Fibroblast of skin of right biceps (primary cell): ENCODE measurements at regions not wholly inside any gene's neighbourhood (a gene's known extent, or its start where the extent isn't known, plus 50 kb on each side); places are given as distances from the start of the nearest gene placed in this dataset.
"Not testable (repeated sequence)": the region's sequence is repeated elsewhere in the genome, so short reads cannot be mapped to it uniquely, and the experiment has no call there.

ENCODE experiments used
- DNase-seq: peaks from one replicate; pipeline ENCODE4 v3.0.0-alpha.2; 2013

DNA sequence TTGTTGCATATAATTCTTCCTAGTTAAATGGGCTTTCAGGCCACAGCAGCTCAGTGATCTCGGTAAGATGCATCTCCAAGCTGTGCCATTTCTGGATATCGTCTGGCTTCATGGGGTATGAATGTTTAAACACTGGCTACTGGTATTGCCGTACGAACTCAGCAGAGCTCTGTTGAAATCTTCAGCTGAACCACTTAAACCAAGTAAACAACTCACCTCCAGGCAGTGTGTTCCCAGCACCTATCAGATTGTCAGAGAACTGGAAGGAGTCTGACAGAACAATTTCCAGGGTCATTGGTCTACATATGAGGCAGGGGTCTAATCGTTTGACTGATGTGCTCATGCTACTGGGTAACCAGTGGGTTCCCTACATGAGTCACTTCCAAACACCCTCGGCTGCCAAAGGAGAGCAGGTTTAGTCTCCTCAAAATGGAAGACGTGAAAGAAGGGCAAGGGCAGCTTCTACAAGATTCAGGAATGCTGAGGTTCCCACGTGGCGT, 93.2 kb upstream of the BMAL1 start:
- no peak for DNase-seq

DNA sequence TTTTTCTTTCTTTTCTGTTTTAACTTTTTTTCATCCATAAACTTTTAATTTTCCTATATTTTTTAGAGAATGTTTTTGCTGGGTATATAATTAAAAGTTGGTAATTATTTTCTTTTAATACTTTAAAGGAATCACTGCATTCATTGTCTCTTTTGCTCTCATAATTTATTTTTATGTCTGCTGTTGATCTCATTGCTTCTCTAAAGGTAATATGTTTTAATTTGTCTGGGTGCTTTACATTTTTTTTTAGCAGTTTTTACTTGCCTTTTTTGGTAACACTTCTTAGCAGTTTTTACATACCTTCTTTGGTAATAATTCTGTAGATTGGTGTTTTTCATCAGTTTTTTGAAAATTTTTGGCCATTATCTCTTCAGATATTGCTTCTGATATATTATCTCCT, 89.4 kb upstream of the BMAL1 start:
- no peak for DNase-seq

DNA sequence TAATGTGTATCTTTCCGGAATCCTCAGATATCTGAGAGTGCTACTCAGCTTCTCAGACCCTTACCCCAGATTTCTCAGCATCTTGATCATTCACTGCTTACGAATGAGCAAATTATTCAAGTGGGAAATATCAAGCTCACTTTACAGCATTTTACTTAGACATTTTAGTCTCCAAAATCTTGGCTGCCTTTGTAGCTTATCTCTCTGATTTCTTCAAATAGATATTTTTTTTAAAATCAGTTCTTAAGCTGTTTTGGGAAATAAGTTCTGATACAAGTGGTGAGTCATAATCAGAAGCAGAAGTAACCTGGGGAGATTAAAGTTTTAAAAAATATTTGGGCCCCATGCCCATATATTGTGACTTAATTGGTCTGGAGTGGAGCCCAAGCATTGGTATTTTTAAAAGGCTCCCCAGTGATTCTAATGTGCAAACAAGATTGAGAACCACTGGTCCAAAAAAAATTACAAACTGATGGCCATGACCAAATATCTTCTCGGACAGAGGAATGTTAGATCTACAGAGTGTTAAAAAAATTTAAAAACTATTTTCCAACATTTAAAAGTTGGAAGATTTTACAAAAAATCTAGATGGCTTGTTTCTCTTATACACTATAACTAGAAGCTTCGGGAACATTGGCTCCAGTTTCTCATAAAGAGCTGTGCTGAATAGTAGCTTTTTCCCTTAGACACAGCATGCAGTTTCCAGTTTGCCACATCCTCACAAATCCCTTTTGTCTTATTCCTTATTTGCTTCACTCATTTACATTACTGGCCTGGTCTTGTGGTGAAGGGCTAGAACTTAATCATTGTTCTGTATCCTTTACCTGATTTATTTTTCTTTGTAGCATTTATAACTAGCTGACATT, 87.8 kb upstream of the BMAL1 start:
- peak; percentile 59 for DNase-seq

DNA sequence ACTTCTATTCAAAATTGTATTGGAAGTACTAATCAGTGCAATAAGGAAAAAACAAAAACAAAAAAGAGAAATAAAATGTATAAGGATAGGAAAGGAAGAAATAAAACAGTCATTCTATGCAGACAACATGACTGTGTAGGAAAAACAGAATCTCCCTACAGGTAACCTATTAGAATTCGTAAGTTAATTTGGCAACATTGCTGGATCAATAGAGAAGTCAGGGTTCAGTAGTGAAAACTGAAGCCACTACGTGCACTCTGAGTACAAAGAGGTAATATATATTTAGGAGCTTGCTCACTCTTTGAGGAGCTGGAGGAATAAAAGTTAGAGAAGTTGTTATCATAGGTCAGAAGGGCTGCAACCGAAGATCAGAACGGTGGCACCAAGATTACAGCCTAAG, 84.0 kb upstream of the BMAL1 start:
- no peak for DNase-seq

DNA sequence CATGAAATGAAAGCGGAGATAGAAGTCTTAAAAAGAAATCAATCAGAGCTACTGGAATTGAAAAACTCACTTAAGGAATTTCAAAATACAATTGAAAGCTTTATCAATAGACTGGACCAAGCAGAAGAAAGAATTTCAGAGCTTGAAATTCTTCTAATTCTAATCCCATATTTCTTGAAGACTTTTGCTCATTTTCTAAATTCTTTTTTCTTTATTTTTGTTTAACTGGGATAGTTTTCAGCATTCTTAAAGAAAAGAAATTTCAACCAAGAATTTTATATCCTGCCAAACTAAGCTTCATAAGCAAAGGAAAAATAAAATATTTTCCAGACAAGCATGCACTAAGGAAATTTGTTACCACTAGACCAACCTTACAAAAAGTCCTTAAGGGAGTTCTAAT, 80.2 kb upstream of the BMAL1 start:
- not testable (repeated sequence) for DNase-seq

DNA sequence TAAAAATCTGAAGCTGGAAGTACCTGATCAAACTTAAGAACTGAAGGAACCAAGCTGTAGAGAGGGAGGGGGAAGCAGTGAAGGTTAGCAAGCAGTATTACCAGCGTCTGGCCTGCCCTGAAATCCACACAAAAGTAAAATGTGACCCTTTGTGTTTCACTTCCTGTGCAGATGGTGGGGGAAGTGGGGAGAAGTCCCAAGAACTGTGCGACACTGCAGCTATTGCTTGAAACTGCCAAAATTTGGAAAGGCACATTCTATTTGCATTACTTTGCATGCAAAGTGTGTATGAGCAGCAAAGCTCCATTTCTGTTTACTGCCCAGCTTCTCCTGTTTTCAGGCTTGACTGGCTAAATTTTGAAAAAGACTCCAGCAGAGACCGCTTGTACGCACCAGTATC, 72.1 kb upstream of the BMAL1 start:
- DNase-seq, result no peak

DNA sequence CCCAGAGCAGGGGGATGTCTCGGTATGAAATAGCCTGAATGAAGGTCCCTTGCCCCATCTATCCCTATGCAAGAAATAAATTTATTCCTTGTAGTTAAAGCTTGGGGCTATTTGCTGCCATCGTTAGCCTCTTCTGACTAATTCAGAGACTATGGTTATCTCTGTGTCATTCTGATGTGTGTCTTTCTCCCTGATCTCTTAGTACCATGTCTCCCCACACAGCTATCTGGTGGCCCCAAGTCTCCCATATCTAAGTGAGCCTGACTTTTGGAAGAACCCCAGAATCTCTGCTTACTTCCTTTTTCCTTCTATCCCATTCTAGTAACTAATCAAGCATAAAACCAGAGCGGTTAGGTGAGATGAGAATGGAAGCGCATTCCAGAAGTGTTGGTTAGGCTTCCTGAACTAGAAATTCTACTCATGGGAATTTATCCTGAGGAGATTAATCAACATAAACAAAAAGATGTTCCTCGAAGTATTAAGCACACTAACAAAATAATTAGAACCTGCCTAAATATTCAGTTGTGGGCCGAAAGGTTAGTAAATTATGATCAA, 71.4 kb upstream of the BMAL1 start:
- DNase-seq, result no peak

DNA sequence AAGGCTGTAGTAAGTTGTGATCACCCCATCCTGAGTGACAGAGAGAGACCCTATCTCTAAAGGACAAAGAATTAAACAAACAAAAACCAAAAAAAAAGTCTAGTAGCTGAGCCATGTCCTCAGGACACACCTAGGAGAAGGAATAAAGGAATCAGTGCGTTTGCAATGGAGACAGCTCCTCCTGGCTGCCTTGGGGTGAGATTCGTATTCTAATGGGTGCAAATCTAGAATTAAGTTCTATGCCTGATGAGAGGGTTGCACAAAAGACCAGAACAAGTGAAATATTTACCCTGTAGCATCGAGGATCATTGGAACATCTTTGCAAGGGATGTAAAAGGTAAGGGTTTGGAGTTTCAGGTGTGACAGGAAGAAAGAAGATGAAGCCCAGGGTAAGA, 70.3 kb upstream of the BMAL1 start:
- DNase-seq, result no peak

DNA sequence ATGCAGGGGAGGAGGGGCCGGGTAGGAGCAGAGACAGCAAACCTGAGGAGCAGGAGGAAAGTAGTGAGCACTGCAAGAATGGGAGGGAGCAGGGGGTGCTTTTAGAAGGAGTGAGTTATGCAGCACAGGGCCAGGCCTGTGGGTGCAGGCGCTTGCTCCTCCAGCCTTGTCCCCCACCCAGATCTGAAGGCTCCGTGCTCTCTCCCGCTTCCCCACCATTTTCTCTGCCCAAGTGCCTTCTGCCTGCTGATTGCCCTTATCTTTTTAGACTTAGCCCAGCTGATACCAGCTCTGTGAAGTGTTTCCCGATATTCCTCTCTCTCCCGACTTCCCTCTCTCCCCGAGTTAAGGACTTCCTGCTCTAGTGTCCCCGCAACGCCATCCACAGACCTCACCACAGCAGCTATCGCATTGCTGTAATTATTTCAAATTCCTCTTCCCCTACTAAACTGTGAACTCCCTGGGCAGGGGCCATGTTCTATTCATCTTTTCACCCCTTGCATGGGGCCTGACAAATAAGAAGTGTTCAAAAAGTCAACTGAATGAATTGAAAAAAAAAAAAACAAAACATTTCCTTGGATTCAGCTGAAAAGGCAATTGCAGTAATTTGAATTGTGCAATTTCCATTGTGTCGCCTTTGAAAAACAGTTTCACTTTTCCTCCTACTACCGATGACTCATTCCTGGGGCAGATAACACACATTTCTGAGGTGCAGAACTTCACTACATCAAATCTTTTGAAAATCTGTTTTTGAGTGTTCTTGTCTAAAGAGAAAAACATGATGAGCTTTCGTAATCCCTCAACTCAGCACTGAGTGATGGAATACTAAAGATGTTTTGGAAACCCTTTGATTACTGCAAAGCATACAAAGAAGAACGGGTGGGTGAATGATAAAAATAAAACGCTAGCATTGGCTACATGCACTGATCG, 69.7 kb upstream of the BMAL1 start:
- peak; percentile 89 for DNase-seq

DNA sequence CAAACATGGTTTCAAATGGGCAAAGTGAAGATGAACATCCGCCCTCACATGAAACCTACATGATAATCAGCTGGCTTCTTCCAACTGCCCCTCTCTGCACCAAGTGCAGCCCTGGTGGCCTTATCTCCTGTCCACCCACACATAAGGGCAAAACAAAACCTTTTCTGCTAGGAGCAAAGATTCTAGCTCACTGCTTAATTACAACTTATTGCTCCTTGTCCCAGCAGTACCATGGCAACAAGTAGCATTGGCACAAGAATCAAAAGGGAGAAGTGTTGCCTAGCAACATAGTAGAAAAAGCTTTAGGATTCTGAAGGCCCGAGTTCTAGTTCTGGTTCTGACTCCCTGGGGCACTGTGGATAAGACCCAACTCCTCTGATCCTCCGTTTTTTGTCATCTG, 68.7 kb upstream of the BMAL1 start:
- DNase-seq, result no peak

DNA sequence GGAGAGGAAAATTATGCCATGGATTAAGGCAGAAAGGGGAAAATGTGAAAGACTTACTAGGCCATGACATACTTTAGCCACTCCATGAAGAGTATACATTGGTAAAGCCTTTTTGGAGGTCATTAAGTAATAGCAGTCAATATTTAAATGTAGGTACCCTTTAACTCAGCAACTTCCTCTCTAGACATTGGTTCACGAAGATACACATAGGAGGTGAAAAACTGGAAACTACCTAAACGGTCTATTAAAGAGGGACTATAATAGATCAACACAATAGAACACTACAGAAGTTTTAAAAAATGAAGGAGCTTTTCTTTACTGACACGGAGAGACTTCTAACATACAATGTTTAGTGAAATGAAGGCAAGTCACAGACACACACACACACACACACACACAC, 68.2 kb upstream of the BMAL1 start:
- DNase-seq, result no peak

DNA sequence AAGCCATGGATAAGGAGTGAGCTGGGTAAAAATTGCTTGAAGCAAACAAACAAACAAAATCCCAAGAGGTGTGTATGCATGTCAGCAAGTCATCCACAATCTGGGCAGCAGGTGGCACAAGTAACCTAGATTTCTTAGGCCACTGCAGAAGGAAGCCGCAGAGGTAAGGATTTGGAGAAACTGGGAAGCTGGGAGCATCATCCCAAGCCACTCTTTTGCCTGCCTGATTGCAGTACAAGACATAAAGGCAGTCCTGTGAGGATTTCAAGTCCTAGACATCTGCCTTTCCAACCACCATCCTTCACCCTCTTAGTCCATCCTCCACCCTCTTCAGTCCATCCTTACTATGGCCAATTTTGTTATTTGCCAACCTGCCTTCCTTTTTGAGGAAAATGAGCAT, 67.2 kb upstream of the BMAL1 start:
- peak; percentile 80 for DNase-seq

DNA sequence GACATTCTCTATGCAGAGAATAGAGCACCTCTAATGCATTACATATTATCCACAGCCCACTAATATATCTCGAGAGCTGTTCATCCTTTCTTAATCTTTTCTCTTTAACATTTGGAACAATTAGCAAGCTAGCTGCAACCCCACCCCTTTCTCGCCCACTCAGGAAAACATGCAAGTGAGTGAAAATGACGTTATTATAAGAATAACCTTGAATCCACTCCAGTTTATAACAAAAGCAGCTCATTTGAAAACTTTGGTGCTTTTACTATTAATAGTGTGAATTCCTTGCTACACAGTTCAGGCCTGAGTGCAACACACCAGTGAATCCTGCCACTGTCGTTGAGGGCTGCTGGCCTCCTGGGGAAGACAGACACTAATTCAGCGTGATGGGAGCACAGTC, 63.3 kb upstream of the BMAL1 start:
- no peak for DNase-seq

DNA sequence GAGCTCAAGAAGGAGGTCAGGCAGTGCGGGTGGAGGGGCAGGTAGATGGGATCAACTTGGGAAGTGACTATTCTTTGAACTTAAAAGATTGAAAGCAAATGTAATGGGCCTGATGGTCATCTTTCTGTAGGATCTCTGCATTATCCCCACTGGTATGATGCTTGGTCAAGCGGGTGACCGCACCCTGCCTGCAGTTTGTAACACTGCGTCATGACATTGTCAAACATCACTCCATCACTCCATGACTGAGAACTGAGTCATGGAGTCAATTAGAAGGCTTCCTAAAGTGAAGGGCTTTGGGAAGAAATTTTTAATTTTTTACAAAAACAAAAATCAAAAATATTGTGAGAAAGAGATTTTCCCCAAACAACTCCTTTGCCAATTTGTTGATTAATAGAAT, 62.4 kb upstream of the BMAL1 start:
- peak; percentile 89 for DNase-seq

DNA sequence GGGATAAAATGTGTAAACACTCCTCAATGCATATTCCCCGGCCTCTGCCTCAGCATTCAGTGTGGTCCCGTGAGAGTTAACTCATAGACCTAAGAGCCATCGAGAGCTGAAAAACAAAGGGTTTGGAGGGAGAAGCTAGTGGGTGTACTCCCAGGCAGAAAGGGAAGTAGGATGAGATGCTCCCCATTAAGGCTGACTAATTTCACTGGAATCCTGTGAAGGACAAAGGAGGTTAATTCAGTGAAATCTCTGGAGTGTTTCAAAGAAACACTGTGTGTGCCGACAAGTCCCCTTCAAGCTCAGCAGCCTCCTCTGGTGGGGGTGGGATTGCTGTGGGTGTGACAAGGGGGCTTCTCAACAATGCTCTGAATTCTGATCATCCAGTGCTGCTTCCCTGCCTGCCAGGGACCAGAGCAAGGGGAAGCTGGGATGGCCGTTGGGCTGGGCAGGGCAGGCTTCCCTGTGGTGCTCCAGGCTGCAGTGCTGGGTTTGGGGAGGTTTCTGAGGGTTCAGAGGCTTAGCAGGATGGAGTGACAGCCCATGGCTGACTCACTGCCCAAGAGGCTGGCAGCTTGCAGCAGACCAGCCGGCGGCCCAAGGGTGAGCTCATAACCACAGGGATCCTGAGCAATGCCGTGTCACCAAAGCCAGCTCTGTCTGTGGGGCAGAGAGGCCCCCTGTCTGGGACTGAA, 61.4 kb upstream of the BMAL1 start:
- DNase-seq, result peak; percentile 99

DNA sequence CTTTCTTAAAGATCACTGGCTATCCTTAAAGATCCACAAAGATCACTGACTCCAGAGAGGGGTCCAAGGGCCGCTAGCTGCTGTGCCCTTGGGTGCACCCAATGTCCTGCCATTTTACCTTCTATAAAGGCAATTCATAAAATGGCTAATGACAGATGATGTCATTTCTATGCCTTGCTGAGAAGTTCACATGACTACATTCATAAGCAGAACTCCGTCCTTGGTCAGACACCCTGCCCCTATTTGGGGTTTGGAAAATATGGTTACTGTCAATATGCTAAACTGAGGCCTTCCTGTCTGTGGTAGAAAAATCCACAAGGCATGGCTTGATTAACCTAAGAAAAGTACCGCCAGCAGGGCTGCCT, 60.9 kb upstream of the BMAL1 start:
- DNase-seq, result no peak

DNA sequence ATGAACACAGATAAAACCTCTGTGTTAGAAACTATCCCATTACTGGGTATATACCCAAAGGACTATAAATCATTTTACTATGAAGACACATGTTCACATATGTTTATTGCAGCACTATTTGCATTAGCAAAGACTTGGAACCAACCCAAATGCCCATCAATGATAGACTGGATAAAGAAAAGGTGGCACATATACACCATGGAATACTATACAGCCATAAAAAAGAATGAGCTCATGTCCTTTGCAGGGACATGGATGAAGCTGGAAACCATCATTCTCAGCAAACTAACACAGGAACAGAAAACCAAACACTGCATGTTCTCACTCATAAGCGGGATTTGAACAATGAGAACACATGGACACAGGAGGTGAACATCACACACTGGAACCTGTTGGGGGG, 58.9 kb upstream of the BMAL1 start:
- not testable (repeated sequence) for DNase-seq

DNA sequence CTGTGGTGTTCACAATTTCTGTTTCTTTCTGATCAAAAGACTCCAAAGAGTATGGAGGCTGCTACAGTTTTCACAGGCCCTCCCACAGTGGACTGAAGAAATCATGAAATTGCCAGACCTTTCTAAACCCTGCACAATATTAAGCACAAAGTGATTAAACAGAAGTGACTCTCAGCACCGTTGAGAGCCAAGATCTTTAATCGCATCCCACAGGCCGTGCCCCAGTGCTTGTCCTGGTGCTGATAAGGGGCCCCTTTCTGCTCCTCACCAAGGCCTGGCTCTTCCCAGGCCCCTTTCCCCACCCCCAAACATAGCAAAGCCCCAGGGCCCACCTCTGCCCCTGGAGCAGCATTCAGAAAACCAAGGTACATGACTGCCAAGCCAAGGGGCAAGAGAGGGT, 57.4 kb upstream of the BMAL1 start:
- DNase-seq, result no peak

DNA sequence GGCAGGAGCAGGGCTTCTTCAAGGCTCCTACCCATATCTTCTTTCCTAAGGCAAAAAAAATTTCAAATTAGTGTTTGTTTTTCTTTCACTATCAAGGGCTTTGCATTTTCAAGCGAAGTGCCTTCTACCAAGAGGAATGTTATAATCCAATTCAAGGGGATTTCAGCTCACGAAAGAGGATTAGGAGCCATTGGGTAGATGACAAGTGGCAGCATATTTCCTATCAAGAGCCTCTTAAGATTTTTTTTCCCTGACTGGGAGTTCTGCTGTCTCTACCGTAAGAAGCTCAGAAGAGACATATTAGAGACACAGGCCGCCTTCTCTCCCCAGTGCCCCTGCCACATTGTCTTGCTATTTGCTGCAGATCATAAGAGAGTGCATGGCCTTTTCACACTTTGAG, 55.9 kb upstream of the BMAL1 start:
- DNase-seq, result no peak

DNA sequence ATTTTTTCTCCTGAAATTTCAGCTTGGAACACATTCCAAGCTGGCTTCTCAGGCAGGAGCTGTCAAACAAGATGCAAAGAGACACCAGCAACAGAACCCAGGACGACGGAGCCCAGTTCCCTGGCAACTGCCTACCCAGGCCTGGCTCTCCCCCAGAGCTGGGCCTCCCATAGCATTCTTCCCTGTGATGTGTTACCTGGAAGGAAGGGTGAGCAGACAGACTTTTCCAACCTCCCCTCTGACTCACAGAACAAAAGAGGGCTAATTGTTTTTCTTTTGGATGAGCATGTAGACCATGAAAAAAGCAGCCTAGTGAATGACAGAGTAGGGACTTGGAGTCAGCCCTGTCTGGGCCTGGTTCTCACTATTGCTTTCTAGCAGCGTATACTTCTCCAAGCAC, 55.3 kb upstream of the BMAL1 start:
- peak; percentile 44 for DNase-seq

DNA sequence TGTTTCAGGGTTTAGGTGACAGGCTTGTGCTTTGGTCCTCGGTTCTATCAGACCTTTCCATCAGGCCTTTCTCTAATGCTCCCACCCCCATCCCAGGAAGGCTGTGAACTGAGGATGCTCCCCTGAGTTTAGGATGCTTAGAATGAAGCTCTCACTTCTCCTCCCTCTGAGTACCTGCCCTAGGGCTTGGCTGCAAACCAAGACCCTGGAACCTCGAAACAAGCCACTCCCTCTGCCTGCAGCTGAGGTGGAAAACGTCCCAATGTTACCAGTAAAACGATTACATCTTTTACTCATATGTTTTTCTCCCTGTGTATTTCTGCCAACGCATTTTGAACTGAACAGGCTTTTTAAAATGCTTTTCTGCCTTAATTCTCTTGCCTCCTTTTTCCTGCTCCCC, 54.5 kb upstream of the BMAL1 start:
- DNase-seq, result no peak

DNA sequence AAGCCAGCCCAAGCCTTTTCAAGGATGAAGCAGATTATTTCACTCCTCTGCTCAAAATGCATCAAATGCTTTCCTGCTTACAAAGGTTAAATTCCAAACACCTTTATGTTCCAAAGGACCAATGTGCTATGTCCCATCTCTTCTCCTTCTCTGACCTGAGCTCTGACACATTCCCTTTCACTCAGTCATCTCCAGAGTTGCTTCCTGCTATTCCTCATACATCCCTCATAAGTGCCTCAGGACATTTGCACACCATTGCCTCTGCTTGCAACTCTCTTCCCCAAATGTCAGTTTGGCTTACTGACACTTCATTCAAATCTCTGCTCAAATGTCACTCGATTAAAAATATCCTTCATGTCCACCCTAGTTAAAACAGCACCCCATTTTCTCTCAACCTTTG, 53.3 kb upstream of the BMAL1 start:
- DNase-seq, result no peak
